Peyer's patch (tissue), 4 donors: ENCODE measurements at regions not wholly inside any gene's neighbourhood (a gene's known extent, or its start where the extent isn't known, plus 50 kb on each side); places are given as distances from the start of the nearest gene placed in this dataset.

ENCODE experiments used
- POLR2A ChIP-seq, 2 donors: fragments of 450-650 bp; IDR thresholded peaks; one replicate each; pipeline ENCODE4 v1.5.1; 2017; ENCODE audit warnings: antibody characterized with exemption in 2 of 2, mild to moderate bottlenecking in 2 of 2, moderate library complexity in 2 of 2
- TF ChIP-seq, protein P1 (sequence below), 6 experiments: fragments of 450-650 bp in 4 of 6; fragments of 200-600 bp in 2 of 6; sonication (generic) in 1 of 6; IDR thresholded peaks; one replicate each; pipeline ENCODE4 v1.5.1; 2017 to 2019; ENCODE audit warnings: antibody characterized with exemption in 6 of 6, mild to moderate bottlenecking in 3 of 6, moderate library complexity in 1 of 6

DNA sequence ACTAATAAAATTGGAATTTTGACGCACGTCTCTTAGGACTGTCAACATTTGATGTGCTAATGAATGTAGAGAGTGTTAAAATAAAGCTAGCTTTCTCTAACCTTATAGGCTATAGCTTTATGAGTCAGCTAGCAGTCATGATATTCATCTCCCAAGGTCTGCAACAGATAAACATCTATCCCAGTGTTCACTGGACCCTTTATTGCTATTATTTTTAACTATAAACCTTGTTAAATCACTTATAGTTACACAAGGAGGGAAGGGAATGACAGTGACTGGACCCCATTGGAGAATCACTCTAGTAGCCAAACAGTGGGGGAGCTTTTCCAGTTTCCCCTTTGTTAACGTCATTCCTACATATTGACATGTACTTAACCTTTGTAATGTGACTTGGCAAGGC lies 67.9 kb upstream of the SHISA3 start:
- TF ChIP-seq POLR2A (IDR thresholded peaks at IDR 0.05) = no peak
- TF ChIP-seq, protein P1, sequence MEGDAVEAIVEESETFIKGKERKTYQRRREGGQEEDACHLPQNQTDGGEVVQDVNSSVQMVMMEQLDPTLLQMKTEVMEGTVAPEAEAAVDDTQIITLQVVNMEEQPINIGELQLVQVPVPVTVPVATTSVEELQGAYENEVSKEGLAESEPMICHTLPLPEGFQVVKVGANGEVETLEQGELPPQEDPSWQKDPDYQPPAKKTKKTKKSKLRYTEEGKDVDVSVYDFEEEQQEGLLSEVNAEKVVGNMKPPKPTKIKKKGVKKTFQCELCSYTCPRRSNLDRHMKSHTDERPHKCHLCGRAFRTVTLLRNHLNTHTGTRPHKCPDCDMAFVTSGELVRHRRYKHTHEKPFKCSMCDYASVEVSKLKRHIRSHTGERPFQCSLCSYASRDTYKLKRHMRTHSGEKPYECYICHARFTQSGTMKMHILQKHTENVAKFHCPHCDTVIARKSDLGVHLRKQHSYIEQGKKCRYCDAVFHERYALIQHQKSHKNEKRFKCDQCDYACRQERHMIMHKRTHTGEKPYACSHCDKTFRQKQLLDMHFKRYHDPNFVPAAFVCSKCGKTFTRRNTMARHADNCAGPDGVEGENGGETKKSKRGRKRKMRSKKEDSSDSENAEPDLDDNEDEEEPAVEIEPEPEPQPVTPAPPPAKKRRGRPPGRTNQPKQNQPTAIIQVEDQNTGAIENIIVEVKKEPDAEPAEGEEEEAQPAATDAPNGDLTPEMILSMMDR (IDR thresholded peaks at IDR 0.05) = no peak
